Prostate gland (tissue), 2 donors: ENCODE measurements at regions not wholly inside any gene's neighbourhood (a gene's known extent, or its start where the extent isn't known, plus 50 kb on each side); places are given as distances from the start of the nearest gene placed in this dataset.

ENCODE experiments used
- DNase-seq: peaks from one replicate; pipeline ENCODE4 v3.0.0-alpha.2; 2019; ENCODE audit warnings: low spot score
- H3K27ac ChIP-seq, 2 donors: fragments of 200-600 bp; sonication (generic); 2 replicates each; pipeline ENCODE4 v1.5.1; 2017 to 2019
- H3K27me3 ChIP-seq: fragments of 200-600 bp; sonication (generic); replicated peaks from 2 replicates; pipeline ENCODE4 v1.5.1; 2019; ENCODE audit not compliant: insufficient read depth
- H3K36me3 ChIP-seq, 2 donors: fragments of 200-600 bp; sonication (generic); 1 replicate in 1 of 2; 2 replicates in 1 of 2; pipeline versions ENCODE4 v1.5.1 to v1.8.1; 2017 to 2019
- H3K4me1 ChIP-seq: fragments of 200-600 bp; sonication (generic); replicated peaks from 2 replicates; pipeline ENCODE4 v1.5.1; 2019
- H3K4me3 ChIP-seq, 2 donors: fragments of 200-600 bp; sonication (generic); 2 replicates each; pipeline ENCODE4 v1.5.1; 2017 to 2019
- H3K9me3 ChIP-seq: fragments of 200-600 bp; sonication (generic); 2 replicates; pipeline ENCODE4 v1.5.1; 2017
- POLR2A ChIP-seq: fragments of 450-650 bp; IDR thresholded peaks from one replicate; pipeline ENCODE4 v1.6.1; 2016; ENCODE audit warnings: antibody characterized with exemption, mild to moderate bottlenecking
- POLR2AphosphoS5 ChIP-seq: sonication (generic); formaldehyde crosslinking; IDR thresholded peaks from one replicate; pipeline ENCODE4 v1.6.1; 2017; ENCODE audit warnings: antibody characterized with exemption
- WGBS: methylation state at CpG from one replicate; pipeline ENCODE4 v1.1.5; 2018; 5-methylcytosine and 5-hydroxymethylcytosine counted together
- intact Hi-C: fragments of 100-400 bp; cut with DNase I; formaldehyde crosslinking; loops from one replicate; pipeline ENCODE4 v1.14.2; 2022
- TF ChIP-seq, protein P1 (sequence below), 4 experiments: fragments of 200-600 bp in 2 of 4; fragments of 450-650 bp in 2 of 4; sonication (generic) in 2 of 4; IDR thresholded peaks; 1 replicate in 3 of 4; 2 replicates in 1 of 4; pipeline ENCODE4 v1.5.1; 2016 to 2019; ENCODE audit warnings: antibody characterized with exemption in 4 of 4, mild to moderate bottlenecking in 2 of 4, moderate library complexity in 2 of 4

GRCh38 chr18:40653682-40654081 lies 1301.4 kb upstream of the PIK3C3 start:
- TF ChIP-seq, protein P1, sequence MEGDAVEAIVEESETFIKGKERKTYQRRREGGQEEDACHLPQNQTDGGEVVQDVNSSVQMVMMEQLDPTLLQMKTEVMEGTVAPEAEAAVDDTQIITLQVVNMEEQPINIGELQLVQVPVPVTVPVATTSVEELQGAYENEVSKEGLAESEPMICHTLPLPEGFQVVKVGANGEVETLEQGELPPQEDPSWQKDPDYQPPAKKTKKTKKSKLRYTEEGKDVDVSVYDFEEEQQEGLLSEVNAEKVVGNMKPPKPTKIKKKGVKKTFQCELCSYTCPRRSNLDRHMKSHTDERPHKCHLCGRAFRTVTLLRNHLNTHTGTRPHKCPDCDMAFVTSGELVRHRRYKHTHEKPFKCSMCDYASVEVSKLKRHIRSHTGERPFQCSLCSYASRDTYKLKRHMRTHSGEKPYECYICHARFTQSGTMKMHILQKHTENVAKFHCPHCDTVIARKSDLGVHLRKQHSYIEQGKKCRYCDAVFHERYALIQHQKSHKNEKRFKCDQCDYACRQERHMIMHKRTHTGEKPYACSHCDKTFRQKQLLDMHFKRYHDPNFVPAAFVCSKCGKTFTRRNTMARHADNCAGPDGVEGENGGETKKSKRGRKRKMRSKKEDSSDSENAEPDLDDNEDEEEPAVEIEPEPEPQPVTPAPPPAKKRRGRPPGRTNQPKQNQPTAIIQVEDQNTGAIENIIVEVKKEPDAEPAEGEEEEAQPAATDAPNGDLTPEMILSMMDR (IDR thresholded peaks at IDR 0.05) = no peak
- TF ChIP-seq POLR2AphosphoS5 (no peak), POLR2A (no peak)
- no peak overlapping the region for H3K4me3 ChIP-seq
- no peak overlapping the region for H3K27ac ChIP-seq
- 79% methylated on average over 1 of the region's 1 CpG for WGBS
- DNase-seq = no peak
- intact Hi-C loops = no loop called here
- no peaks in the 10 kb centered on the region for H3K36me3 ChIP-seq
- H3K4me1 ChIP-seq = no peaks in the 10 kb centered on the region
- no peaks in the 10 kb centered on the region for H3K9me3 ChIP-seq
- H3K27me3 ChIP-seq = no peaks in the 10 kb centered on the region

DNA sequence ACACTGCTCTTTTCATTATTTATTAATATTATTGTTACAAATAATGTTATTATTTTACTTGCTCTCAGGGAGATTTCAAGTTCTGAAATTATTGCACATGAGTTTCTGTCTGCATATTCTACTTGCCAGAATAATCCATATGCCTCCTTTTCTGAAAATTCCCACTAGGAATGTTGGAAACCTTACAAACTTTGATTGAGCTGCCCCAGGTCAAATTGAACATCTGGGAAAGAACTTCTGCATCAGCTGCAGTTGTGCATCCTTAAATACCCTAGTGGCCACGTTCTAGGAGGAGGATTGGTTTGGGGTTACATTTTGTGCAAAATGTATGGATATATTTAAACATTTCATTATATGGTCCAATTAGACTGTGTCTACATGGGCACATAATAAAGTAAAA lies 1302.7 kb upstream of the PIK3C3 start:
- Histone ChIP-seq H3K36me3 (no peaks in the 10 kb centered on the region), H3K4me1 (no peaks in the 10 kb centered on the region), H3K27ac (no peak overlapping the region), H3K4me3 (no peak overlapping the region), H3K27me3 (no peaks in the 10 kb centered on the region), H3K9me3 (no peaks in the 10 kb centered on the region)
- no peak for DNase-seq
- 48% methylated on average over 1 of the region's 1 CpG for WGBS
- no peak for TF ChIP-seq POLR2A
- TF ChIP-seq, protein P1 (IDR thresholded peaks at IDR 0.05) = no peak
- TF ChIP-seq POLR2AphosphoS5 = no peak
- intact Hi-C loops = no loop called here

DNA sequence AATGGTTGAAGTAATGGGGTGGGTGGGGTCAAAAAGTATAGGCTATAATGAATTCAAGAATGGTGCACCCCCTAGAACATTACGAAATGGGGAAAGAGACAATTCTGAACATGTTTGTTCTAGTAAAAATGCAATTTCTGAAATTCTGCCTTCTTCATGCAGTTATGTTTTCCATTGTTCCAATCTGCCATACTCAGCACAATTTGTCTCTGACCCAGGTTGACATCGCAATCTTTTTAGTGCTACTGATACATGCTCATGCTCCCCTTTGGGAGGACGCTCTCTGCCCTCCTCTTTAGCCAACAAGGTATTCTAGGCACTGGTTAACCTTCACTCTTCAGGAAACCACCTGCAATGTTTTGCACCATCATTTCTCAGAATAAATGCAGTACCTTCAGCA lies 1303.9 kb upstream of the PIK3C3 start:
- H3K36me3 ChIP-seq = no peaks in the 10 kb centered on the region
- H3K27ac ChIP-seq = no peak overlapping the region
- no peaks in the 10 kb centered on the region for H3K9me3 ChIP-seq
- no peak for TF ChIP-seq POLR2A
- H3K4me1 ChIP-seq = no peaks in the 10 kb centered on the region
- 95% methylated on average over 3 of the region's 3 CpGs for WGBS
- no peak for DNase-seq
- H3K27me3 ChIP-seq = no peaks in the 10 kb centered on the region
- intact Hi-C loops = no loop called here
- H3K4me3 ChIP-seq = no peak overlapping the region

DNA sequence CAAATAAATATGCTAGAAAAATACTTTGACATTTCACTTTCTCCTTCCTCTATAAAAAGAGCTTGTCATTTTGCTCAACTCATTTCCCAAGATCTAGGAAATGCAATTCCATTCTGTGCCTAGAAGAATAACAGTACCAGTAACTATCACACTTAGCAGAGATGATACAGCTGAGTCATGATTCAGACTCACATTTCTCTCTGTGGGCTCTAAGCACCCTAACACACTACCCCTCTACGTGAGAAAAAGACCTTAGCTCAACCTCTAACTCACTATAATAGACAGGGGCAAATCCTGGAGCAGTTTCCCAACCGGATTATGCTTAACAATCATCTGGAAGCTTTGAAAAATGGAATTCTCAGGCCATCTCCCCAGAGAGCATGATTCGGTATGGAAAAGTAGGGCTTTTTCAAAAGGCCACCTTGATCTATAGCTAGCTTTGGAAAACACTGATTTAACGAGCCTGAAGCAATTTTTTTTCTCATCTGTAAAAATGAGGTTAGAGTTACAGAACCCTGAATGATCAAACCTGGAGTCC lies 1312.3 kb upstream of the PIK3C3 start:
- Histone ChIP-seq H3K4me1 (no peaks in the 10 kb centered on the region), H3K4me3 (no peak overlapping the region), H3K27ac (no peak overlapping the region), H3K27me3 (no peaks in the 10 kb centered on the region), H3K36me3 (no peaks in the 10 kb centered on the region), H3K9me3 (no peaks in the 10 kb centered on the region)
- DNase-seq = no peak
- intact Hi-C loops = no loop called here
- TF ChIP-seq POLR2A (no peak), POLR2AphosphoS5 (no peak)
- TF ChIP-seq, protein P1 (IDR thresholded peaks at IDR 0.05) = no peak
- 82% methylated on average over 4 of the region's 4 CpGs for WGBS

DNA sequence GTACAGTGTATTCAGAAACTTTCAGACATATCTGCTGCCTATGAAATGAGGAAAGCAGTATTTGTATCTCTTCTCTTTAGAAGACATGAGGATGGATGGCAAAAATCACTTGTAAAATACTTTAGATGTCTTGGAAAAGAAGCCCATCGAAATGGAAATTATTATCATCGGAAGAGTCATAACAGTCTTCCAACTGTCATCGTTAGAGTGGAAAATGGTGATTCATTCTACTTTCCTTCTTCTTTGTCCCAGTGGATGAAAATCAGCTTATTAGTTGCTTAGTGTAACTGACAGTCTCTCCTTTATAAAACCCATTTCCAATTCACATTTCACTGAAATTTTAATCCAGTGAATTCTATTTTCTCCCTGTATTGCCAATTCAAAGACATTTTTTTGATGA lies 1323.7 kb upstream of the PIK3C3 start:
- no peak for DNase-seq
- no peaks in the 10 kb centered on the region for H3K36me3 ChIP-seq

More for the DNA sequence above, 1323.7 kb upstream of the PIK3C3 start:
- Histone ChIP-seq H3K9me3 (no peaks in the 10 kb centered on the region), H3K27ac (no peak overlapping the region), H3K4me1 (no peaks in the 10 kb centered on the region), H3K27me3 (no peaks in the 10 kb centered on the region), H3K4me3 (no peak overlapping the region)
- 96% methylated on average over 3 of the region's 3 CpGs for WGBS
- TF ChIP-seq, protein P1 (IDR thresholded peaks at IDR 0.05) = no peak
- no peak for TF ChIP-seq POLR2A
- TF ChIP-seq POLR2AphosphoS5 = no peak
- intact Hi-C loops = no loop called here
